Breast epithelium (tissue), 4 donors: ENCODE measurements at regions not wholly inside any gene's neighbourhood (a gene's known extent, or its start where the extent isn't known, plus 50 kb on each side); places are given as distances from the start of the nearest gene placed in this dataset.
A peak's percentile ranks its signal among the peaks of the same experiment; 100 is the strongest.

ENCODE experiments used
- DNase-seq, 2 donors: peaks; one replicate each; pipeline ENCODE4 v3.0.0-alpha.2; 2019; ENCODE audit warnings: low spot score in 2 of 2
- H3K27ac ChIP-seq, 2 donors: fragments of 200-600 bp; sonication (generic) in 1 of 2; one replicate each; pipeline ENCODE4 v1.5.1; 2016 to 2019; ENCODE audit warnings: mild to moderate bottlenecking in 1 of 2
- H3K27me3 ChIP-seq, 2 donors: fragments of 200-600 bp; sonication (generic) in 1 of 2; one replicate each; pipeline versions ENCODE4 v1.5.1 to v1.6.0; 2017 to 2019; ENCODE audit warnings: control low read depth in 1 of 2, mild to moderate bottlenecking in 1 of 2
- H3K36me3 ChIP-seq: fragments of 200-600 bp; one replicate; pipeline ENCODE4 v1.5.1; 2019
- H3K4me1 ChIP-seq, 2 donors: fragments of 200-600 bp; sonication (generic); one replicate each; pipeline ENCODE4 v1.5.1; 2016 to 2019; ENCODE audit warnings: control low read depth in 1 of 2
- H3K4me3 ChIP-seq, 3 donors: fragments of 200-600 bp; sonication (generic); 1 replicate in 2 of 3; 2 replicates in 1 of 3; pipeline ENCODE4 v1.5.1; 2016 to 2019; ENCODE audit warnings: mild to moderate bottlenecking in 3 of 3, moderate library complexity in 2 of 3
- H3K9me3 ChIP-seq, 2 donors: fragments of 200-600 bp; sonication (generic) in 1 of 2; one replicate each; pipeline ENCODE4 v1.5.1; 2016 to 2019; ENCODE audit warnings: control low read depth in 1 of 2
- CTCF ChIP-seq, 3 donors: fragments of 450-650 bp; IDR thresholded peaks; one replicate each; pipeline ENCODE4 v1.5.1; 2016 to 2017; ENCODE audit warnings: antibody characterized with exemption in 3 of 3, mild to moderate bottlenecking in 3 of 3, moderate library complexity in 3 of 3
- POLR2A ChIP-seq: fragments of 450-650 bp; IDR thresholded peaks from one replicate; pipeline ENCODE4 v1.6.1; 2016; ENCODE audit warnings: antibody characterized with exemption, mild to moderate bottlenecking, moderate library complexity
- POLR2AphosphoS5 ChIP-seq, 3 donors: sonication (generic); formaldehyde crosslinking; IDR thresholded peaks; one replicate each; pipeline ENCODE4 v1.6.1; 2017; ENCODE audit warnings: antibody characterized with exemption in 3 of 3
- intact Hi-C: fragments of 100-400 bp; cut with DNase I; formaldehyde crosslinking; loops from one replicate; pipeline ENCODE4 v1.15.1; 2023; ENCODE audit warnings: low total_unique reads

GRCh38 chr9:135030566-135031226, 56.8 kb upstream of the OLFM1 start:
- no peaks in the 10 kb centered on the region for H3K9me3 ChIP-seq
- no peaks in the 10 kb centered on the region for H3K4me1 ChIP-seq
- H3K27ac ChIP-seq = no peak overlapping the region
- no peak overlapping the region for H3K4me3 ChIP-seq
- DNase-seq = no peak
- TF ChIP-seq CTCF (IDR thresholded peaks at IDR 0.05) = no peak
- no peak for TF ChIP-seq POLR2AphosphoS5 (IDR thresholded peaks at IDR 0.05)
- no peak for TF ChIP-seq POLR2A
- intact Hi-C loops = no loop called here
- no peaks in the 10 kb centered on the region for H3K36me3 ChIP-seq
- peaks cover 0 to 10% of the 10 kb centered on the region in 2 donors for H3K27me3 ChIP-seq

- H3K4me3 ChIP-seq = no peak overlapping the region
- DNase-seq = no peak
- intact Hi-C loops = no loop called here
- no peaks in the 10 kb centered on the region for H3K4me1 ChIP-seq
- no peaks in the 10 kb centered on the region for H3K36me3 ChIP-seq
- H3K9me3 ChIP-seq = no peaks in the 10 kb centered on the region
- H3K27ac ChIP-seq = no peak overlapping the region
- TF ChIP-seq POLR2AphosphoS5 (IDR thresholded peaks at IDR 0.05) = no peak
- TF ChIP-seq POLR2A = no peak
- TF ChIP-seq CTCF (IDR thresholded peaks at IDR 0.05) = no peak
- peaks cover 0 to 15% of the 10 kb centered on the region in 2 donors for H3K27me3 ChIP-seq
Measured at GRCh38 chr9:135032041-135032835, 55.2 kb upstream of the OLFM1 start.

- Histone ChIP-seq H3K36me3 (no peaks in the 10 kb centered on the region), H3K4me1 (no peaks in the 10 kb centered on the region), H3K27me3 (peaks cover 0 to 15% of the 10 kb centered on the region in 2 donors), H3K27ac (no peak overlapping the region), H3K4me3 (no peak overlapping the region), H3K9me3 (no peaks in the 10 kb centered on the region)
- TF ChIP-seq CTCF (IDR thresholded peaks at IDR 0.05) (no peak), POLR2A (no peak), POLR2AphosphoS5 (IDR thresholded peaks at IDR 0.05) (no peak)
- peak in 1 of 2 donors; percentile 43 for DNase-seq
- intact Hi-C loops = no loop called here
Measured at GRCh38 chr9:135032868-135033460, 54.5 kb upstream of the OLFM1 start.

GRCh38 chr9:135033487-135033886, 54.0 kb upstream of the OLFM1 start:
- no peaks in the 10 kb centered on the region for H3K9me3 ChIP-seq
- intact Hi-C loops = no loop called here
- H3K4me3 ChIP-seq = no peak overlapping the region
- peak in 1 of 2 donors; percentile 39 for DNase-seq
- no peaks in the 10 kb centered on the region for H3K4me1 ChIP-seq
- H3K27me3 ChIP-seq = peaks cover 0 to 15% of the 10 kb centered on the region in 2 donors
- H3K36me3 ChIP-seq = no peaks in the 10 kb centered on the region
- no peak for TF ChIP-seq POLR2A
- TF ChIP-seq POLR2AphosphoS5 (IDR thresholded peaks at IDR 0.05) = no peak
- TF ChIP-seq CTCF (IDR thresholded peaks at IDR 0.05) = no peak
- H3K27ac ChIP-seq = no peak overlapping the region

GRCh38 chr9:135034106-135034505, 53.4 kb upstream of the OLFM1 start:
- no peaks in the 10 kb centered on the region for H3K9me3 ChIP-seq
- H3K4me3 ChIP-seq = no peak overlapping the region
- H3K27ac ChIP-seq = no peak overlapping the region
- intact Hi-C loops = no loop called here
- peaks cover 0 to 17% of the 10 kb centered on the region in 2 donors for H3K27me3 ChIP-seq
- no peaks in the 10 kb centered on the region for H3K4me1 ChIP-seq
- DNase-seq = peak in 1 of 2 donors; percentile 41
- H3K36me3 ChIP-seq = no peaks in the 10 kb centered on the region
- TF ChIP-seq POLR2AphosphoS5 (IDR thresholded peaks at IDR 0.05) (no peak), POLR2A (no peak), CTCF (IDR thresholded peaks at IDR 0.05) (no peak)
